GM19397 (cell line): ENCODE measurements at regions not wholly inside any gene's neighbourhood (a gene's known extent, or its start where the extent isn't known, plus 50 kb on each side); places are given as distances from the start of the nearest gene placed in this dataset.

Source experiments
- ATAC-seq: cut with Tn5 transposase; IDR thresholded peaks from one replicate; pipeline ENCODE4 v1.9.1; 2021; ENCODE audit warnings: mild to moderate bottlenecking, moderate library complexity; ENCODE audit not compliant: unreplicated experiment

GRCh38 chr18:61047794-61048193 lies 285.4 kb upstream of the CDH20 start:
- ATAC-seq, result no peak

DNA sequence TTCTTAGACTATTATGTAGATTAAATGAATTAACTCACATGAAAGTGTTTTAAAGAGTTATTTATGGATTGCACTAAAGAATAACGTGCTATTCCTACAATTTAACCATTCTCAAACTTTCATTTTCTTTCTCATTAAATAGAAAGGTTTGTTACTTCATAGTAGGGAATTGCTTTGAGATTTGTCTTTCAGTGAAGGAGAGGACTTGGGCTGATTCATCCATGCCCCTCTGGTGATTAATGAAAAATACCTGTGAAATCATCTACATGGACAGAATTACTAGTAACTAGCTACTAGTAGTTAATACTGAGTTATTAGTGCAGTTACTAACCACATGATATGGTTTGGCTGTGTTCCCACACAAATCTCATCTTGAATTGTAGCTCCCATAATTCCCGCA lies 275.8 kb upstream of the CDH20 start:
- ATAC-seq, result no peak

- no peak for ATAC-seq
Observed at GRCh38 chr18:61062258-61062657, 271.0 kb upstream of the CDH20 start.

- ATAC-seq, result no peak
Observed at GRCh38 chr18:61064911-61065310, 268.3 kb upstream of the CDH20 start.

- ATAC-seq, result no peak
Observed at GRCh38 chr18:61076986-61077385, 256.2 kb upstream of the CDH20 start.

GRCh38 chr18:61079714-61080113 lies 253.5 kb upstream of the CDH20 start:
- ATAC-seq, result no peak

GRCh38 chr18:61080954-61081528 lies 252.2 kb upstream of the CDH20 start:
- ATAC-seq, result no peak

- no peak for ATAC-seq
Observed at GRCh38 chr18:61082976-61083630, 250.1 kb upstream of the CDH20 start.

DNA sequence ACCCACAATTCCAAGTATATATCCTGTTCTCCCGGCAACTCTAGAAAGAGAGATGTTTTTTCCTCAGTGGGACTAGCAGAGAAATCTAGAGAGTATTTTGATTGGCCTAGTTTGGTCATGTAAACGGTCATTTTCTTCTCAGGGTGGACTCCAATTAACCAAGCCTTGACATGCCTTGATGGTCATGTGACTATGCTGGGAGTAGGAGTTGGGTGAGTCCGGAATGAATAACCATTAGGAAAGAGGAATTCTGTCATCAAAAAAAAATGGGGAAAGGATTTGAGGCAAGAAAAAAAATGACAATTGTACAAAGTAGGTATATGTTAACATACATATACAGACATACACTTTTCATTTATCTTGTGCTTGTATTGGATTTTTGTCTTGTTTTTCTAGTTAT lies 248.2 kb upstream of the CDH20 start:
- ATAC-seq, result no peak

DNA sequence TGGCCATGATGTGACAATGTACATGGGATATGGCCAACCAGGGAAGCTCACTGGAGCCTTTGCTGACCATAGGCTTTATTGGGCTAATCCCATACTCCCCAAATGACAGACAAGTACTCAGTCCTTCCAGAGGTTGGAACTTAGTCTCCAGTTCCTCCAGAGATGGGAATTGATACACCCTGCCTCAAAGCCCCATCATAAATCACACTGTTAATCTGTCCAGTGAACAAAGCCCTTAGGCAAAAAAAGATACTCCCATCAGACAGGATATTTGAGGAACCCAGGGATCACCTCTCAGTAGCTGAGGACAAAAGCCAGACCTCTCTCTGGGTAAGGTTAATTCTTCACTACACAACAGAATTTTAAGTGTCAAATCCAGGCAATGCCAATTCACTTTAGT lies 247.5 kb upstream of the CDH20 start:
- ATAC-seq, result no peak

DNA sequence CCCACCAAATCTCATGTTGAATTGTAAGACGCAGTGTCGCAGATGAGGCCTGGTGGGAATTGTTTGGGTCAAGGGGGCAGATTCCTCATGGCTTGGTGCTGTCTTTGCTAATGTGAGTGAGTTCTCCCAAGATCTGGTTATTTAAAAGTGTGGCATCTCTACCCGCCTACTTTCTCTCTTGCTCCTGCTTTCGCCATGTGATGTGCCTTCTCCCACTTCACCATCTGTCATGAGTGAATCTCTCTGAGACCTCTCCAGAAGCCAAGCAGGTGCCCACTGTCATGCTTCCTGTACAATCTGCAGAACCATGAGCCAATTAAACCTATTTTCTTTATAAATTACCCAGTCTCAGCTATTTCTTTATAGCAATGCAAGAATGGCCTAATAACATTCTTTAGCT lies 246.6 kb upstream of the CDH20 start:
- ATAC-seq, result no peak

GRCh38 chr18:61091379-61091778 lies 241.9 kb upstream of the CDH20 start:
- ATAC-seq, result no peak

GRCh38 chr18:61093965-61094364 lies 239.3 kb upstream of the CDH20 start:
- ATAC-seq, result no peak

DNA sequence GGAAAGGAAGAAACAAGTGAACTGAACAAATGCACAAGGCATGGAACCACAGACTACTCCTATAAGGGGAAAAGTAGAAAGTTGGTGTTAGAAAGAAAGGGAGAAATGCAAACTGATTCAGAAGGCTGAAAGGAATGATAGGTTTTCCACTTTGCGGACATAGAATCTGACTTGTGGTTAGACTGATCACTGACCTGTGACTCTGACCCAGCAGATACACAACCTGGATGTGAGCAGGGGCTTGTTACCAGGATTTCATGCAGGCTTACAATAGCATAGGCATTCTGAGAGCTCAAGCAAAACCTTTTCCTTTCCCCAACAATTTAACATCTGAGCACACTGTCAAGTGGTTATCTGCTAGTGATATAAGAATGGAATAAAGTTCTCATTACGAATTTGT lies 237.0 kb upstream of the CDH20 start:
- no peak for ATAC-seq

DNA sequence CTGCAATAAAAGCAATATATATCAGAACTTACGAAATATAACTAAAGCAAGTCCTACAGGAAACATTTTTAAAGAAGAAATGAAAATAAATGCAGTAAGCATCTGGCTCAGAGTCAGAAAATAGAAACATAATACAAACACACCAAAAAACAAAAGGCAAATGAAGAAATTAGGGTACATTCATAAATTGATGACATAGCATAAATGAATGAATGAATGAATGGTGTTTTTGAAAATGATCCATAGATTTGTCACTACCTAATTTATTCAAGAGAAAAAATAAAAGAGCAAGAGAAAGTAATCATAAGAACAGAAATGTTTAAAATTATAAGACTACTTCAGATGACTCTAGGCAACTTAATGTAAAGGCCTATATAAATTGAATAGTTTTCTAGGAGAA lies 226.1 kb upstream of the CDH20 start:
- ATAC-seq, result no peak

- no peak for ATAC-seq
Observed at GRCh38 chr18:61108706-61109105, 224.5 kb upstream of the CDH20 start.

- ATAC-seq, result no peak
Observed at GRCh38 chr18:61123309-61123708, 209.9 kb upstream of the CDH20 start.

DNA sequence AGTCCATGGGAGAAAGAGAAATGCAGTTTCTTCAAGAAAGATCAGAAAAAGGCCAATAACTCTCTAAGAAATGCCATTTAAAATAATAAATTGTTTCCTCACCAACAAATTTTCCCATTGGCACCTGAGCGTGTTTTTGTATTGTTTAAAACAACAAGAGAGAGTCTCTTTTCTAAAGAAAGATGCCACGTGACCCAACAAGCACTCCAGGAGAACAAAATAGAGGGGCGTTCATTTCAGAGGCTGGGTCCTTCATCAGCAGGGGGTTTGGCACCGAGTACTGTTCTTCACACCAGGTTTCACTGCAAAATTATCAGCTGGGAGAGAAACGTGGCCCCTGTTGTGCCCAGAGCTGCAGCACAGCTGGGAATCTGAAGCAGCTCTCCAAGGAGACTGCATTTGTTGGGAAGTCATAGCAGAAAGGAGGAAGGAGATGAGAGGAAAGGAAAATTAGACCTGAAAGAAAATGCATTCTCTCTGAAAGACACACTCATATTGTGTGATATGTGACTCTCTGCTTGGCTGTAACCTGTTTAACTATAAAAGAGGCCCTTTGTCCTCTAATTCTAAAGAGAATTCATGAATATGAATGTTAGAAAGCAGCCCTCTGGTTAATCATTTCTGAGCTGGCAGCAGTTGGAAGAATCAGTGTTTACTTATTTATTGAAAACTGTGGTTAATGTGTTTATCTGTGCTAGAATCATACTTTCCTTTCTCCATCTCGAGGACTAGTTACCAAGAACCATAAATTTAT lies 205.3 kb upstream of the CDH20 start:
- ATAC-seq, result no peak

GRCh38 chr18:61129001-61129400 lies 204.2 kb upstream of the CDH20 start:
- ATAC-seq, result no peak

DNA sequence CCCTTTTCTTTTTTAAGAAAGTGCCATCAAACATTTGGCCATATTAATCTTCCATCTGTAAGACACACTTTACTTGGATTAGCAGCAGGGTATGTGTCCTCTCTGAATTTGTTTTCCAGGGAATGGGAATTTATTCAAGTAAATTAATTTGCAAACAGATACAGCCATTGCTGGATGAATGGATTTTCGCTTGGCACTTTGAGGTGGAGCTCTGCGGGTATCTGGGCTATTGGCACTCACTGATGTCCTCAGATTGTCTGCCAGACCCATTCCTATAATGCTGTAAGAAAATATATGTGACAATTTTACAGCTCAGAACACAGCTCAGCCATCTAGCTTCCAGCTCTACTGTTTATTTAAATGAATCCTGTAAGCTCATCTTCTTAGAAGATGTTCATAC lies 201.2 kb upstream of the CDH20 start:
- ATAC-seq, result no peak

- ATAC-seq, result no peak
Observed at GRCh38 chr18:61133783-61134182, 199.4 kb upstream of the CDH20 start.

DNA sequence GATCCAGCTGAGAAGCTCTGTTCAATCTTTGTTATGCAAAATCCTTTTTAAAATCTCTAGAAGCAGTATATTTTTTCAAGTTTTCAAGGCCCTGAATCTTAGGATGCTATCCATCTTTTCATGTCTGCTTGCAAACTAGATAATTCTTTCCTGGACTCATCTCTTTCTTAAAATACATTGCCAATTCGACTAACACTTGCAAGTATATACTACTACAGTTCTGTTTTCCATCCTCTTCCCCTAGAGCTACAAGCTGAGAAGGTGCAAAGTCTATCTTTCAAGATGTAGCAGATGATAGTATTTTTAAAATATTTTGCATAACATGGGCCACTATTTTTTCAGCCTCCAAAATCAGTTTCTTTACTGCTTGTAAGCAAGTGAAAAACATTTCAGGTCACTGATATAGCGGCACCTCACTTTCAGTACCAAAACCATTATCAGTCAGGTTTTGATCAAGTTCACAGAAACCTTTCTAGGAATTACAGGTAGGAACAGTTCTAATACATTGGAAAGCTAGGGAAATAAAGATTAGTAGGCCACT lies 196.4 kb upstream of the CDH20 start:
- ATAC-seq, result no peak
